HCT116 (cell line): ENCODE measurements at regions not wholly inside any gene's neighbourhood (a gene's known extent, or its start where the extent isn't known, plus 50 kb on each side); places are given as distances from the start of the nearest gene placed in this dataset.

Experiments
- ATAC-seq: fragments of 200-7000 bp; cut with Tn5 transposase; 2 replicates; pipeline ENCODE4 v1.9.1; 2020; ENCODE audit warnings: mild to moderate bottlenecking, moderate library complexity
- BruUV-seq: library from RNA; stranded (reverse); fragments of 400-500 nt; replicated peaks from 2 replicates; lab custom pipeline; 2021; lab: Mats Ljungman, UMichigan
- CTCF ChIA-PET: fragments of 300-600 bp; sonication (Branson Sonifier 250); formaldehyde crosslinking; loops from one replicate; lab custom pipeline; 2021; ENCODE audit warnings: antibody characterized with exemption; lab: Charles Lee
- POLR2A ChIA-PET: fragments of 300-600, 350-600 bp; sonication (Branson Sonifier 250); formaldehyde crosslinking; loops from one replicate; lab custom pipeline; 2021; ENCODE audit warnings: antibody characterized with exemption; lab: Charles Lee
- RAD21 ChIA-PET, 2 experiments: fragments of 300-600 bp; sonication (Branson Sonifier 250); formaldehyde crosslinking; loops; one replicate each; lab custom pipeline; 2023; ENCODE audit warnings: low total read pairs in 2 of 2; ENCODE audit not compliant: uncharacterized antibody in 2 of 2, unreplicated experiment in 2 of 2, low non-redundant PET in 1 of 2; lab: Charles Lee
- DNase-seq: peaks from one replicate; pipeline ENCODE4 v3.0.0-alpha.2; 2010; ENCODE audit warnings: low read depth, low spot score
- H2AFZ ChIP-seq: fragments of 200-600 bp; shearing (Covaris generic), sonication (generic); 2 replicates; pipeline ENCODE4 v1.6.1; 2017; ENCODE audit warnings: low read depth, mixed run types, mixed read lengths, antibody characterized with exemption, low read length; ENCODE audit not compliant: poor library complexity, severe bottlenecking
- H3K27ac ChIP-seq: 2 replicates; pipeline ENCODE4 v1.5.1; 2012; ENCODE audit warnings: low read depth, low read length
- H3K27me3 ChIP-seq: fragments of 200-600 bp; sonication (generic); 2 replicates; pipeline ENCODE4 v1.6.1; 2016; ENCODE audit warnings: mixed run types, low read length, mixed read lengths; ENCODE audit not compliant: insufficient read depth
- H3K36me3 ChIP-seq, 2 experiments: fragments of 200-500 bp in 1 of 2; fragments of 200-600 bp in 1 of 2; sonication (Bioruptor generic) in 1 of 2; sonication (generic) in 1 of 2; 2 replicates each; pipeline versions ENCODE4 v1.5.1 to v1.6.1; 2014 to 2016; ENCODE audit warnings: low read length in 2 of 2, inconsistent platforms in 1 of 2, mixed read lengths in 1 of 2, mixed run types in 1 of 2; ENCODE audit not compliant: insufficient read depth in 2 of 2, control insufficient read depth in 1 of 2
- H3K4me1 ChIP-seq, 2 experiments: fragments of 200-600 bp in 1 of 2; sonication (generic) in 1 of 2; 2 replicates each; pipeline versions ENCODE4 v1.5.1 to v1.6.1; 2012 to 2017; ENCODE audit warnings: low read length in 2 of 2, inconsistent platforms in 1 of 2, mild to moderate bottlenecking in 1 of 2, mixed read lengths in 1 of 2, mixed run types in 1 of 2, moderate library complexity in 1 of 2; ENCODE audit not compliant: insufficient read depth in 2 of 2, control insufficient read depth in 1 of 2
- H3K4me2 ChIP-seq: fragments of 200-600 bp; sonication (generic); 2 replicates; pipeline ENCODE4 v1.6.1; 2017; ENCODE audit warnings: mixed run types, low read length, mixed read lengths
- H3K4me3 ChIP-seq, 2 experiments: fragments of 200-600 bp in 1 of 2; sonication (generic) in 1 of 2; replicated peaks in 1 of 2; 2 replicates each; pipeline ENCODE4 v1.5.1; 2011 to 2016; ENCODE audit warnings: low read length in 2 of 2, control low read depth in 1 of 2, low read depth in 1 of 2, mild to moderate bottlenecking in 1 of 2, mixed read lengths in 1 of 2, mixed run types in 1 of 2
- H3K79me2 ChIP-seq: fragments of 200-600 bp; sonication (generic); 2 replicates; pipeline ENCODE4 v1.6.1; 2017; ENCODE audit warnings: mild to moderate bottlenecking, mixed run types, low read length, moderate library complexity, mixed read lengths; ENCODE audit not compliant: insufficient read depth
- H3K9ac ChIP-seq: fragments of 200-600 bp; sonication (generic); 2 replicates; pipeline ENCODE4 v1.6.1; 2016; ENCODE audit warnings: low read length, mixed read lengths
- H3K9me2 ChIP-seq: fragments of 200-600 bp; sonication (generic), shearing (Covaris generic); 2 replicates; pipeline ENCODE4 v1.6.1; 2017; ENCODE audit warnings: mixed run types, mild to moderate bottlenecking, moderate library complexity; ENCODE audit not compliant: insufficient read depth
- H3K9me3 ChIP-seq, 2 experiments: fragments of 200-500 bp in 1 of 2; fragments of 200-600 bp in 1 of 2; sonication (Bioruptor generic) in 1 of 2; sonication (generic) in 1 of 2; 2 replicates each; pipeline ENCODE4 v1.6.1; 2014 to 2017; ENCODE audit warnings: low read length in 2 of 2, mixed read lengths in 2 of 2, inconsistent platforms in 1 of 2, low read depth in 1 of 2, mild to moderate bottlenecking in 1 of 2, mixed run types in 1 of 2, moderate library complexity in 1 of 2; ENCODE audit not compliant: control insufficient read depth in 1 of 2, insufficient read depth in 1 of 2
- H4K20me1 ChIP-seq: fragments of 200-600 bp; sonication (generic), shearing (Covaris generic); 2 replicates; pipeline ENCODE4 v1.6.1; 2017; ENCODE audit warnings: mixed run types, mild to moderate bottlenecking, moderate library complexity; ENCODE audit not compliant: insufficient read depth
- CEBPB ChIP-seq: IDR thresholded peaks from 2 replicates; pipeline ENCODE4 v1.6.1; 2012; ENCODE audit warnings: low read depth
- CTCF ChIP-seq, 3 experiments: fragments of 200-600 bp in 1 of 3; sonication (generic) in 1 of 3; IDR thresholded peaks in 2 of 3; conservative IDR thresholded peaks in 1 of 3; 2 replicates each; pipeline ENCODE4 v1.5.1; 2012 to 2017; ENCODE audit warnings: low read depth in 2 of 3, low read length in 2 of 3, antibody characterized with exemption in 1 of 3, borderline replicate concordance in 1 of 3, control low read depth in 1 of 3, mild to moderate bottlenecking in 1 of 3, mixed read lengths in 1 of 3, mixed run types in 1 of 3, moderate library complexity in 1 of 3; ENCODE audit not compliant: insufficient read depth in 1 of 3
- EGR1 ChIP-seq: IDR thresholded peaks from 2 replicates; pipeline ENCODE4 v1.6.1; 2012; ENCODE audit warnings: low read depth
- ELF1 ChIP-seq: IDR thresholded peaks from 2 replicates; pipeline ENCODE4 v1.6.1; 2012; ENCODE audit warnings: low read depth, borderline replicate concordance
- EZH2 ChIP-seq: fragments of 200-600 bp; sonication (generic); IDR thresholded peaks from 2 replicates; pipeline ENCODE4 v1.6.1; 2017; ENCODE audit warnings: antibody characterized with exemption, mixed run types
- JUND ChIP-seq: IDR thresholded peaks from 2 replicates; pipeline ENCODE4 v1.6.1; 2012
- POLR2AphosphoS5 ChIP-seq: IDR thresholded peaks from 2 replicates; pipeline ENCODE4 v1.6.1; 2011; ENCODE audit warnings: mild to moderate bottlenecking, low read depth, low read length, moderate library complexity
- RAD21 ChIP-seq: IDR thresholded peaks from 2 replicates; pipeline ENCODE4 v1.6.1; 2012; ENCODE audit warnings: low read depth, mild to moderate bottlenecking
- SIN3A ChIP-seq: IDR thresholded peaks from 2 replicates; pipeline ENCODE4 v1.6.1; 2012; ENCODE audit warnings: low read depth
- SRF ChIP-seq: IDR thresholded peaks from 2 replicates; pipeline ENCODE4 v1.6.1; 2012; ENCODE audit warnings: low read depth
- TCF7L2 ChIP-seq: IDR thresholded peaks from 2 replicates; pipeline ENCODE4 v1.7.0; 2011; ENCODE audit warnings: borderline replicate concordance, inconsistent platforms; ENCODE audit not compliant: insufficient read depth, insufficient read length; ENCODE audit errors: extremely low read depth
- YY1 ChIP-seq: IDR thresholded peaks from 2 replicates; pipeline ENCODE4 v1.6.1; 2011; ENCODE audit warnings: low read length, low read depth, moderate library complexity, mild to moderate bottlenecking; ENCODE audit not compliant: insufficient replicate concordance; ENCODE audit errors: extremely low read depth
- ZFX ChIP-seq: fragments of 450-650 bp; IDR thresholded peaks from 2 replicates; pipeline ENCODE4 v1.6.1; 2017
- ZNF274 ChIP-seq: fragments of 200-500 bp; sonication (Bioruptor generic); IDR thresholded peaks from 2 replicates; pipeline ENCODE4 v1.6.1; 2014; ENCODE audit warnings: mild to moderate bottlenecking, low read depth, low read length, inconsistent platforms
- intact Hi-C: fragments of 100-400 bp; cut with micrococcal nuclease; formaldehyde crosslinking; loops from 2 replicates; pipeline ENCODE4 v1.10.0; 2022
- TF ChIP-seq, protein P1 (sequence below): IDR thresholded peaks from 2 replicates; pipeline ENCODE4 v1.6.1; 2012
- TF ChIP-seq, protein P2 (sequence below): IDR thresholded peaks from 2 replicates; pipeline ENCODE4 v1.6.1; 2012
- TF ChIP-seq, protein P3 (sequence below): IDR thresholded peaks from 2 replicates; pipeline ENCODE4 v1.6.1; 2011; ENCODE audit warnings: mild to moderate bottlenecking, low read length, moderate library complexity; ENCODE audit not compliant: insufficient replicate concordance; ENCODE audit errors: extremely low read depth

- RAD21 ChIA-PET: no interaction called here
- ATAC-seq: no peak
- TF ChIP-seq JUND (no peak), RAD21 (no peak), POLR2AphosphoS5 (no peak), ZNF274 (no peak), SIN3A (no peak), SRF (no peak), TCF7L2 (no peak), YY1 (no peak), CTCF (IDR thresholded peaks at IDR 0.05 in 2 of 3, conservative IDR thresholded peaks at IDR 0.05 in 1 of 3; ENCODE audit: borderline replicate concordance in 1 of 3, insufficient read depth in 1 of 3, low read depth in 2 of 3, low read length in 2 of 3) (no peak), EGR1 (no peak), ZFX (no peak), ELF1 (no peak), CEBPB (no peak), EZH2 (no peak)
- TF ChIP-seq, protein P1, sequence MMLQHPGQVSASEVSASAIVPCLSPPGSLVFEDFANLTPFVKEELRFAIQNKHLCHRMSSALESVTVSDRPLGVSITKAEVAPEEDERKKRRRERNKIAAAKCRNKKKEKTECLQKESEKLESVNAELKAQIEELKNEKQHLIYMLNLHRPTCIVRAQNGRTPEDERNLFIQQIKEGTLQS: no peak
- TF ChIP-seq, protein P2, sequence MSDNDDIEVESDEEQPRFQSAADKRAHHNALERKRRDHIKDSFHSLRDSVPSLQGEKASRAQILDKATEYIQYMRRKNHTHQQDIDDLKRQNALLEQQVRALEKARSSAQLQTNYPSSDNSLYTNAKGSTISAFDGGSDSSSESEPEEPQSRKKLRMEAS: no peak
- TF ChIP-seq, protein P3, sequence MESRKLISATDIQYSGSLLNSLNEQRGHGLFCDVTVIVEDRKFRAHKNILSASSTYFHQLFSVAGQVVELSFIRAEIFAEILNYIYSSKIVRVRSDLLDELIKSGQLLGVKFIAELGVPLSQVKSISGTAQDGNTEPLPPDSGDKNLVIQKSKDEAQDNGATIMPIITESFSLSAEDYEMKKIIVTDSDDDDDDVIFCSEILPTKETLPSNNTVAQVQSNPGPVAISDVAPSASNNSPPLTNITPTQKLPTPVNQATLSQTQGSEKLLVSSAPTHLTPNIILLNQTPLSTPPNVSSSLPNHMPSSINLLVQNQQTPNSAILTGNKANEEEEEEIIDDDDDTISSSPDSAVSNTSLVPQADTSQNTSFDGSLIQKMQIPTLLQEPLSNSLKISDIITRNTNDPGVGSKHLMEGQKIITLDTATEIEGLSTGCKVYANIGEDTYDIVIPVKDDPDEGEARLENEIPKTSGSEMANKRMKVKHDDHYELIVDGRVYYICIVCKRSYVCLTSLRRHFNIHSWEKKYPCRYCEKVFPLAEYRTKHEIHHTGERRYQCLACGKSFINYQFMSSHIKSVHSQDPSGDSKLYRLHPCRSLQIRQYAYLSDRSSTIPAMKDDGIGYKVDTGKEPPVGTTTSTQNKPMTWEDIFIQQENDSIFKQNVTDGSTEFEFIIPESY: no peak
These were observed 65.8 kb upstream of the TRPC5 start for GRCh38 chrX:112148397-112148796.

More at GRCh38 chrX:112148397-112148796, 65.8 kb upstream of the TRPC5 start:
- Histone ChIP-seq H3K79me2 (no peaks in the 10 kb centered on the region), H3K36me3 (no peaks in the 10 kb centered on the region), H3K9me2 (no peaks in the 10 kb centered on the region), H3K9ac (no peak overlapping the region), H3K4me3 (no peak overlapping the region), H2AFZ (no peak overlapping the region), H3K27me3 (no peaks in the 10 kb centered on the region), H3K4me2 (no peak overlapping the region), H3K4me1 (no peaks in the 10 kb centered on the region), H4K20me1 (no peaks in the 10 kb centered on the region), H3K9me3 (no peaks in the 10 kb centered on the region), H3K27ac (no peak overlapping the region)
- DNase-seq: no peak
- intact Hi-C loops: no loop called here
- BruUV-seq: no TSS peak
- CTCF ChIA-PET: no interaction called here
- POLR2A ChIA-PET: no interaction called here
